Transverse colon (tissue), 4 donors: ENCODE measurements at regions not wholly inside any gene's neighbourhood (a gene's known extent, or its start where the extent isn't known, plus 50 kb on each side); places are given as distances from the start of the nearest gene placed in this dataset.

Experiments used
- DNase-seq: peaks from one replicate; pipeline ENCODE4 v3.0.0-alpha.2; 2019
- H3K27ac ChIP-seq, 4 donors: fragments of 200-600 bp; sonication (generic); 2 replicates each; pipeline ENCODE4 v1.5.1; 2016 to 2018; ENCODE audit warnings: inconsistent platforms in 4 of 4
- H3K27me3 ChIP-seq: fragments of 200-600 bp; sonication (generic); 2 replicates; pipeline ENCODE4 v1.5.1; 2017; ENCODE audit warnings: inconsistent platforms
- H3K36me3 ChIP-seq, 4 donors: fragments of 200-600 bp; sonication (generic); 2 replicates each; pipeline ENCODE4 v1.5.1; 2017 to 2019; ENCODE audit warnings: inconsistent platforms in 4 of 4
- H3K4me1 ChIP-seq, 4 donors: fragments of 200-600 bp; sonication (generic); 2 replicates each; pipeline ENCODE4 v1.5.1; 2017 to 2020; ENCODE audit warnings: inconsistent platforms in 4 of 4
- H3K4me3 ChIP-seq, 4 donors: fragments of 200-600 bp; sonication (generic); 1 replicate in 1 of 4; 2 replicates in 3 of 4; pipeline versions ENCODE4 v1.5.1 to v1.6.1; 2017 to 2019; ENCODE audit warnings: inconsistent platforms in 4 of 4
- H3K9me3 ChIP-seq, 2 donors: fragments of 200-600 bp; sonication (generic); 2 replicates each; pipeline ENCODE4 v1.5.1; 2017 to 2019; ENCODE audit warnings: inconsistent platforms in 2 of 2
- CTCF ChIP-seq, 5 experiments: fragments of 200-600 bp in 3 of 5; fragments of 450-650 bp in 2 of 5; sonication (generic) in 3 of 5; IDR thresholded peaks; 1 replicate in 2 of 5; 2 replicates in 3 of 5; pipeline ENCODE4 v1.5.1; 2016 to 2017; ENCODE audit warnings: antibody characterized with exemption in 5 of 5, inconsistent platforms in 3 of 5, mild to moderate bottlenecking in 2 of 5, moderate library complexity in 1 of 5
- EP300 ChIP-seq: sonication (generic); formaldehyde crosslinking; IDR thresholded peaks from one replicate; pipeline ENCODE4 v1.6.1; 2017; ENCODE audit warnings: antibody characterized with exemption, low read depth
- POLR2A ChIP-seq: fragments of 450-650 bp; IDR thresholded peaks from one replicate; pipeline ENCODE4 v1.6.1; 2016; ENCODE audit warnings: antibody characterized with exemption, mild to moderate bottlenecking, moderate library complexity
- POLR2AphosphoS5 ChIP-seq, 3 donors: sonication (generic); formaldehyde crosslinking; IDR thresholded peaks; one replicate each; pipeline ENCODE4 v1.6.1; 2016; ENCODE audit warnings: antibody characterized with exemption in 3 of 3
- WGBS, 2 donors: methylation state at CpG; one replicate each; pipeline ENCODE4 v1.1.5; 2018; ENCODE audit warnings: low coverage in 1 of 2; 5-methylcytosine and 5-hydroxymethylcytosine counted together
- in situ Hi-C, 4 donors: fragments of 200-750 bp; cut with MboI; loops; one replicate each; pipeline versions ENCODE4 v1.15.0 to v1.15.1; 2017; ENCODE audit warnings: low sequenced_read_pairs in 3 of 4, low pct_ligation_motif_present in 1 of 4, low pct_unique_long_range_greater_than_20kb in 1 of 4
- intact Hi-C: fragments of 100-400 bp; cut with DNase I; formaldehyde crosslinking; loops from one replicate; pipeline ENCODE4 v1.15.1; 2023; ENCODE audit warnings: low total_unique reads

DNA sequence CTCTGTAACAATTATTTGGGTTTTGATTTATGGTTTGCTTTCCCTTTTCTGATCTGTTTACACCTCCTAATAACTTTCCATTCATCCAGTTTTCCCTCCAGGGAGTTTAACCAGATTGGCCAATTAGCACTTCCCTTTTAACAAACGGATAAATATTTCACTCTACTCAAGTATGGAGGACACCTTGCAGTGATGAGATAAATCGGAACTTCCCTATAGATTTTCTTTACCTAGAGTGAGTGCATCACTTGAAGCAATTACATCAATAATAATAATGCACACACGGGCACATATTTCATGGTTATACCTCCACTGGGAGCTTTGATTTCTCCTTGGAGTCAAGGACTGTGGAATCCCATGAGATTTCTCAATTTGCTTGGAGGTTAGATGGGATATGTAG lies 239.1 kb upstream of the CFAP20DC start:
- Histone ChIP-seq H3K4me3 (no peak overlapping the region), H3K36me3 (no peaks in the 10 kb centered on the region), H3K27ac (no peak overlapping the region), H3K4me1 (no peaks in the 10 kb centered on the region), H3K9me3 (peaks cover 0 to 3% of the 10 kb centered on the region in 2 donors), H3K27me3 (no peaks in the 10 kb centered on the region)
- DNase-seq: no peak
- in situ Hi-C loops (no loop called here), intact Hi-C loops (no loop called here)
- TF ChIP-seq POLR2A (no peak), CTCF (IDR thresholded peaks at IDR 0.05) (no peak), POLR2AphosphoS5 (IDR thresholded peaks at IDR 0.05) (no peak), EP300 (no peak)
- WGBS, 2 donors: 50 to 56% methylated on average over 3 of the region's 3 CpGs

DNA sequence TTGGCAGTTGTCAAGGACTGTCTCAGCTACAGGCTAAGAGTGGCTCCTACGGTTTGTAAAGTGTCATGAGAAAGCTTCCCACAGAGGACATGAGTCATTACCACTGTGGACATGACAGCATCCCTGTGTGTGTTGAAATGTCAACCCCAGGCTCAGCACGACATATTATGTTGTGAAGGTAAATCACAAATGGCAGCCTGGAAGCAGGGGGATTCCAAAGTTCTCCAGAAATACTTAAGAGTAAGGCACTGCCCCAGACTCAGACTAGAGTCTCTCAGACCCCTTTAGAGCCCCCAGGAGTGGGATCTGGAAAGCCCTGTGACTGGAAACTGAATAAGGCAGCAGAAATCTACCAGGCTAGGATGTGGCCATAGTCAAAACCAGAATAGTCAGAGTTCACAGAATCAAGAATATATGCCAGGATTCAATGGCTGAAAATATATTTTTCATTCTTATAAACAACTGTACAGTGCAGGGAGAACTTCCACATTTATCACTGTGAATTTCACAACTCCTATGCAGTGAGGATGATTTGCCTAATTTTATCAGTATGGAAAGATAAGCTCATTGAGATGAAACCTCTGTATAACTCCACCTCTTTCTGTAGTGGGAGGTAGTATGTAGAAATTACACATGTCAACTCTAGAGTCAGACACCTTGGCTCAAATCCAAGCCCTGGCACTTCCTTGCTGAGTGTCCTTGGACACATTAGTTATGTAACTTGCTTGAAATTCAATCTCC lies 237.1 kb upstream of the CFAP20DC start:
- Histone ChIP-seq H3K27me3 (no peaks in the 10 kb centered on the region), H3K27ac (no peak overlapping the region), H3K36me3 (no peaks in the 10 kb centered on the region), H3K9me3 (no peaks in the 10 kb centered on the region), H3K4me3 (no peak overlapping the region), H3K4me1 (no peaks in the 10 kb centered on the region)
- TF ChIP-seq EP300 (no peak), POLR2AphosphoS5 (IDR thresholded peaks at IDR 0.05) (no peak), CTCF (IDR thresholded peaks at IDR 0.05) (no peak)
- intact Hi-C loops (no loop called here), in situ Hi-C loops (no loop called here)
- DNase-seq: no peak
- 56% methylated on average over 2 of the region's 2 CpGs; no CpG with 5 or more reads in 1 of the 2 donors for WGBS, 2 donors

DNA sequence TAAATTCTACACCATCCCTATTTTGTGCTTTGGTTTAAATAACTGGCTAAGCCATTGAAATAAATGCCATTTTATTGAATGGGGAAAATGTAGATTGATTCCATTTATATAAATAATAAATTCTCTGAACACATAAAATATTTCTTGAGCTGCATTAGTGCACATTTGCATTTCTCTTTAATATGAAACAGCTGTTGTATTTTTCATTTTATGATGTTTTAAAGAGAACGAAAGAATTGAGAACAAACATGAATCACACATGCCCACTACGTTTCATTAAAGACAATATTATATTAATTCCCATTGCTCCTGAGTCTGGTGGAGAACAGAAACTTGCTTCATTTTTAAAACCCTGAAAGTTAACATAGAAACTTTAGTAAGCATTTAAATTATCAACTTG lies 235.7 kb upstream of the CFAP20DC start:
- WGBS, 2 donors: 68% methylated on average over 2 of the region's 2 CpGs
- Histone ChIP-seq H3K27ac (no peak overlapping the region), H3K36me3 (no peaks in the 10 kb centered on the region), H3K27me3 (no peaks in the 10 kb centered on the region), H3K4me3 (no peak overlapping the region), H3K4me1 (no peaks in the 10 kb centered on the region), H3K9me3 (no peaks in the 10 kb centered on the region)
- DNase-seq: no peak
- TF ChIP-seq POLR2AphosphoS5 (IDR thresholded peaks at IDR 0.05): no peak
- no peak for TF ChIP-seq POLR2A
- TF ChIP-seq EP300: no peak
- TF ChIP-seq CTCF (IDR thresholded peaks at IDR 0.05): no peak
- in situ Hi-C loops (no loop called here), intact Hi-C loops (no loop called here)

- Histone ChIP-seq H3K27me3 (no peaks in the 10 kb centered on the region), H3K36me3 (no peaks in the 10 kb centered on the region), H3K4me3 (no peak overlapping the region), H3K4me1 (no peaks in the 10 kb centered on the region), H3K9me3 (no peaks in the 10 kb centered on the region), H3K27ac (no peak overlapping the region)
- intact Hi-C loops (no loop called here), in situ Hi-C loops (no loop called here)
- WGBS, 2 donors: 93% methylated on average over 1 of the region's 1 CpG; no CpG with 5 or more reads in 1 of the 2 donors
- TF ChIP-seq CTCF (IDR thresholded peaks at IDR 0.05): no peak
- TF ChIP-seq POLR2AphosphoS5 (IDR thresholded peaks at IDR 0.05): no peak
- no peak for TF ChIP-seq POLR2A
- DNase-seq: no peak
These were observed 235.1 kb upstream of the CFAP20DC start for GRCh38 chr3:59284926-59285325.
